Colon (tissue), 2 donors: ENCODE measurements at regions not wholly inside any gene's neighbourhood (a gene's known extent, or its start where the extent isn't known, plus 50 kb on each side); places are given as distances from the start of the nearest gene placed in this dataset.

Experiments used
- FAIRE-seq: peaks from 2 replicates; lab custom pipeline; 2012; peaks lifted over from hg19 to GRCh38; lab: Jason Lieb, UNC
- donor health status: control.
- donor health status: control.

DNA sequence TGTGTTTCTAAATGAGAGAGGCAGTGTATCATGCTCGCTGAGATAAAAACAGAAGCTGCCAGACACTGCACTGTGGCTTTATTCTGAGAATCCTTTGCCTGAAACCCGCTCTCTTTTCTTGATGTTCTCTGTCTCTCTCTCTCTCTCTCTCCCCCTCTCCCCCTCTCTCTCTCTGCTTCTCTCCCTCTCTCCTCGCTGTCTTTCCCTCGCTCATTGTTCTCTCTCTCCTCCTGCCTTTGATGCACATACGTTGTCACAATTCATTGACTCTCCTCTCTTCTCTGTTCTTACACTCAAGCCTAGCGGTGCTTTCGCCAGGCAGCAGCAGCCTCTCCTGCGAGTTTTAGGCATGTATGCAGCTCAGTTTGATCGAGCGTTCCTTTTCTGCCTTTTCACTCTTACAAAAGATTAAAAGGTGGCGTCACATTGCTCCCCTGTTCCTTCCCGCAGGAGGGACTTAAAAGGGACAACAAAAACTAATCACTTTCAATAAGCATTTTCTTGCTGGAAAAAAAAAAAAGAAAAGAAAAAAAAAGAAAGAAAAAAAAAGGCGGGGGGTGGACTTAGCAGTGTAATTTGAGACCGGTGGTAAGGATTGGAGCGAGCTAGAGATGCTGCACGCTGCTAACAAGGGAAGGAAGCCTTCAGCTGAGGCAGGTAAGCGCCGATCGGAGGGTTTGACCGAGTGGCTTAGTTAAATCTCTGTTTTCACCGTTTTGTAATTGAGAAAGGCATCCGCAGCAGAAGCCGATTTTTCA is 717.9 kb upstream of the WWC1 start:
- no peak for FAIRE-seq

DNA sequence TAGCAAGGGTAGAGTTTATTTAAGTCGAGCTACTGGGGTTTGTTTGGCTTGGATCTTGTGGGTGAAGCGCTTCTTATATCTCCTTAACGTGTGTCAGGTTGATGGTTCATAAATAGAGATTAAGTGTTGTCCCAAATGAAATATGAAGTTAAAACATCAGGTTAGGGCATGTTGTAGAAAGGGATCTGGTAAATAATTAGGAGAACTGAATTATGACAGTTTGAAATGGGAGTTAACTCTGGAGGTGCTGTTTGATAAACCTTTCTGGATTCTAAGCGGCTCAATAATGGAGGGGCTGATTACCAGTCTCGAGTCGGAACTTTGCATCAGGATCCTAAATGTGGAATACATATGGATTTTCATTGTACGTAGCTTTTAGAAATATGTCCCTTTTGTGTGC is 717.0 kb upstream of the WWC1 start:
- no peak for FAIRE-seq

DNA sequence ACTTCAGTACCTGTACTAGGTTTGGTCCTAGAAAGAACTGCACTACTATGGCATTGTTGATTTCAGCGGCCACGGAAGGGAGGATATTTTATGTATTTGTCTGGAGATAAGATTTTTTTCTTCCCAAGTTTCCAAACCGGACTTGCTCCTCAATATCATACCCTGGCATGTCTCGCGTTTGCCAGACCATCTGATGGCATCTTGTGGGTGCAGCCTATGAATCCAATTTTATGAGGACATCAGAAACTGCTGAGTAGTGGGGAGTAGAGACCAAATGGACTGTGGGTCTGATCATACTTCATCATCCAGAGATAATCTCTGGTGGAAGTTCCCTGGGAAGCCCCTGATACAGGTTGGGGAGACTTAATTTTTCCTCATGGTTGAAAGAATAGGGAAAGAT is 716.1 kb upstream of the WWC1 start:
- FAIRE-seq = no peak

DNA sequence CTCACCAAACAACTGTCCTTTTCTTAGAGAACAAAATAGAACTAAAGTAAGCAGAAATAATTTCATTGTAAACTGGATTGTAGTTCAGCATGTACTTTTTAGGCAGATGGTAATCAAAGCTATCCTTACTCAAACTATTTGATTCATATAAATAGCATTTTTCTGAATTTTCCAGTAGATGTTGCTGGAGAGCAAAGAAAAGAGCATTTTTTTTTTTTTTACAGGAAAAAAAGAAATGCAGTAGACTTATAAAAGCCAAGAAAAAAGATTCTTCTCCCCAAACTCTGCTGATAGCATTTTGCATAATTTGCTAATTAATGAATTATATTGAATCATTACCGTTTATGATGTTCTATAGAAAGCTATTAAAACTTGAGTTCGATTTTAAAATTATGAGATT is 715.3 kb upstream of the WWC1 start:
- FAIRE-seq = no peak

DNA sequence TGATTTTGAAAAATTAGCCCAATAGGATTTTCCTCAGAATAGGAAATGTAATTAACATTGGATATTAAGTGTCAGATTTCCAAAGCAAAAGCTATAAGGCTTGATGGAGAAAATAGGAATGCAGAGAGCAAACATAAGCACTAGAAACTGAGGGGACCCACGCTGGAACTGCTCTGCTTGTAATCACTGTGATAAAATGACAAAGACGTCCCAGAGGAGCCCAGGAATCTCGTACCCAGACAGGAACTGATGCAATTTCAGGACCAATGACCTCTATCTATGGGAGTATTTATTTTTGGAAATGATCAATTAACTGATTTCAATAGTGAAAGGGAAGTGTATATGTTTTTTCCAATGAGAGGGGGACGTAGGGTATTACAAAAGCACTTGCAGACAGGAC is 714.5 kb upstream of the WWC1 start:
- no peak for FAIRE-seq

DNA sequence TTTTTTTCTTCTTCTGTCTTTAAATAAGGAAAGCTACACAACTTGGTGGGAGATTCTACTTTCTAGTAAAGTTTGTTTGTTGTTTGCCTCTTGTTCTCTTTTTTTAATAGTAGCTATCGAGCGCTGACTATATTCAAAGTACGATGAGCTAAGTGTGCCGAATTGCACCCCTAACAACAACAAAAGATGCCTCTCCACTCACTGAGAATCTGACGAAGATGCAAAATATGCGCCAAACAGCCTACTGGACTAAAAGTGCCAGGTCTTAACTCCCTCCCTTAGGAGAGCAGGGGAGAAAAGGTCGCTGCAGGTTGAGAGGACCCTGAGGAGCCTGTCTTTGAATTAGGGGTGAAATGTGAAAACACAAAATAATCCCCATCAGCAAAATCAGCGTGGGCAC is 713.8 kb upstream of the WWC1 start:
- FAIRE-seq = no peak

DNA sequence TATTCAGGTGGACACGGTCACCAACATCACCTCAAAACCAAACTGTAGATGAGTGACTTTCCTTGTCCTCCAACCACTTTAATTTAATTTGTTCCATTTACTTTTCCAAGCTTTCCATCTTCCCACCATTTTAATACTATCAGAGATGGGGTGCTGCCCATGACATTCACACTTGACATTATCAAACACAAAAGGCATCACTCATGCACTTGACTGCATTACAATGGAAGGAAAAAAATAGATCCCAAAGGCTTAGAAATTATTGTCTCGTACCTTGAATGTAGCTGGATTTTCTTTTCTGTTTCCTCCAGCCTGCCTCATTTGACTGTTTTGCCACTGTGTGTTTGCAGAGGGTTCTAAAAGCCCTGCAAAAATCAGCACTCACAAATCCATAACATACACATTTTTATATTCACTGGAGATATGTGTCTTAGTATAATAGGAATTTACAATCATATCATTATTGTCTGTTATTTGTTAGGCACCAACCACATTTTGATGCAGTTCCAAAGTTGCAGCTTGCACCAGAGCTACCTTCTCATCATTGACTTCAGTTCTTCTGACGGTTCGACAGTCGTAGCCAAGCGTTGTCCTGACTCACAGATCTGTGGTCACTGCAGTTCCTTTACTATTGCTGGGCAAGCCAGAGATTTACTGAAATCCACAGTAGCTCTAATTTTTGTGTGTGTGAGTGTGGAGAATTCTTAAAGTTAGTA is 712.3 kb upstream of the WWC1 start:
- FAIRE-seq = no peak

DNA sequence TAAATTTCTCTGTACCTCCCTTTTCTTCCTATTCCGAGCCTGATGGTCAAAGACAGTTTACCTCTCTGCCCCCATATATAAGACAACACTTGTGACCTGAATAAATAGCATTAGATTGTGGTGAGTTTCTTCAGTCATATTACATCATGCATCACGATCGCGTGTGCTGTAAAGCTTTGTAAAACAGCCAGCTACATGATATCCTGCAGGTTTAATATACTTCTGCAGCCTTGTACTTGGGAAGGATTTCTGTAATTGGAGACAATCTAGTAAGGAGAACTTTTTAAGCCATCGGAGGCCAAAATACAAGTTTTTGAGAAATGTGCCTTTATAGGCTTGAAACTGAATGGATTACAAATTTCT is 711.8 kb upstream of the WWC1 start:
- no peak for FAIRE-seq

DNA sequence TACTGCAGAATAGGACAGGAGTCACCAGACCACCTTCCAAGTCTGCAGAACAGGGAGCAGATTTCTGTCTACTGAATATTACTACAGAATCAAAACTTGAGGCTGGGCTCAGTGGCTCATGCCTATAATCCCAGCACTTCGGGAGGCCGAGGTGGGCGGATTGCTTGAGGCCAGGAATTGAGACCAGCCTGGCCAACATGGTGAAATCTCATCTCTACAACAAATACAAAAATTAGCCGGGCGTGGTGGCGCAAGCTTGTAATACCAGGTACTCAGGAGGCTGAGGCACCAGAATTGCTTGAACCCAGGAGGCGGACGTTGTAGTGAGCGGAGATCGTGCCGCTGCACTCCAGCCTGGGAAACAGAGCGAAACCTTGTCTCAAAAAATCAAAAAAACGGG is 710.8 kb upstream of the WWC1 start:
- no peak for FAIRE-seq

DNA sequence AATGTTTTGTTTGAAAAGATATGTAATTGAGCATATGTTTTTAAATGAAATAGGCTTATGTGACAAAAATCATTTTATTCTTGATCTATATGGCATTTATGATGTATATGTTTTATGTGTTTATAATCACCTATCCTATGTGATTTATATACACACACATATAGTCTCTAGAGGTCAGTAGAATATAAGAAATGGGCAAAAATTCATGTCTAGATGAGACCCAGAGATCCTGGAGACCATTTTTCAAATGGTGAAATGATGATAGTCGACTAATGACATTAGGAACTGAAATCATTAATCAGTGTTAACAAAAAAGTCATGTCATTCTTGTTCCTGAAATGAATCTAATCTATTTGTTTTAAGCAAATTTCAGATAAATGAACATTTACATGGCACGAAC is 709.2 kb upstream of the WWC1 start:
- FAIRE-seq = no peak

DNA sequence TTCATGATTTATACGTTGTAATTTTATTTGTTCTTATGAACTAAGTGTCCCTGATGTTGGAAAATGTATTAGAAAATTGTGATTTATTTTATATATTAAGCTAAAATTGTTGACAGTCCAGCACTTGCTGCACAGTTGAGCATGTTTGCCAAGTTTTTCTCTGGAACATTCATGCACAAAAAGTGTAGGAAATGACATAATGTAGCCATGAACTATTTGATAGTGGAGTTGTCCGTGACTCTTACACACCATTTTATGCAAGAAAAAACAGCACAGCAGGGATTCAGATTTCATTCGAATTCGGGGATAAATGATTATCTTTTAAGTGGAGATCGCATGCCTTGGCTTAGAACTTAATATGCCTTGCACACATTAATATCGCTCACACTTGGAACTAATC is 708.6 kb upstream of the WWC1 start:
- no peak for FAIRE-seq

DNA sequence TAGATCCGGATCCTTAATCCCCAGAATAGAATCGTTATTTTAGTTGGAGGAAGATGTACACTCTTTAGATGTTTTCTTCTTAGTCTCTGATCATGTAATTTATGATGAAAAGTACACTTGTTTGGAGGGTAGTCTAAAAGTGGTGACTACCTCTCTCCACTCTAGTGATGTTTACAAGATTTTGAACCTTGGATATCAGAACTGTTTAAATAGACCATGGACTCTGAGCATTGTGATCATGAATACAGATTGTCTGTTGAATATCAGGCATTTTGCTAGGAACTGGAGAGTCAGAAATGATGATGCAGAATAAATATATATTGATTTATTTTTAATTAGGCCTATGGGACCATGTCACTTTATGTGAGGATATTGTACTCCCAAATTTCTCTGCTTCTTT is 706.3 kb upstream of the WWC1 start:
- FAIRE-seq = no peak

DNA sequence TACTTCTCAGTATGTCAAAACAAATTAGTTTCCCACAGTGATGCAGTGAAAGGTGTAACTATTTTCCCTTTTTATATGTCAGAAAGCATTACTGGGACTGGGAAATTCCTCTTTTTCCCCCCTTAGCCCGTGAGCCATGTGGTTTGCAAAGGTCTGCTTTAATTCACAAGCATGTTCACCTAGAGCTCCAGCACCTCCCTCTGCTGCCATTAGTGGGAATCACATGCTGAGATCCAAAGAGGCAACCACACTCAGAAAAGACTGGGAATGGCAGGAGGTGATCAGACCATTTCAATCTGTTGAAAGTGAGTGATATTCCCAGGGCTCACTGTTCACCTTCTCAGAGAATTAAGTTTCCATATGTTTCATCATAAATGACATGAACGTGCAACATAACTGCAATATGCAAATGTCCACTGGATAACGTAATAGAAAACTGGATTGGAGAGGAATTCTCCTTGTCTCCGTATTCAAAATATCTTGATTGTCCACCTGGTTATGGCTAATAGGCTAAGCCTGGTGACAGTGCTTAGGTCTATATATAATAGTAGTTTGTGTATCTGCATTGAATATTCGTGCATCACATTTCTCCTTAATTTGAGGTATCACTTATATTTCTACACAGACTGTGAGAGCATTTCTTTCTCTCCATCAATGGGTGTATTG is 703.5 kb upstream of the WWC1 start:
- FAIRE-seq = no peak

DNA sequence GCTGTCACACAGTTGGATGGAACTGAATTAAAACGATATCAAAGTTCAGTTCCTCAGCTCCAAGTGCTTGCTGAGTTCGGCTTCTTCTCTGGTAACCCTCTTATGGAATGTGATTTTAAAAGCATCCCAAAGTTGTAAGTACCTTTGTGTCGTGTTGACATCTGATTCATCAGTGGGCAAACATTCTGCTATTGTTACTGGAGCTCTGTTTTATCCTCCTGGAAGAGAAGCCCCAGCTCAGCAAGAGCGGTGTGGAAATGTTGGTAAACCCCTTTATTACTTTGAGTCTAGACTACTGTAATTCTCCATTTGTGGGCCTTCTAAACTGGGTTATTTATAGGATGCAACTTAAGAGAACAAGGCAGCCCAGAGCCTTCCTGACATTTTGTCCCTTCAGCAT is 699.3 kb upstream of the WWC1 start:
- FAIRE-seq = no peak

DNA sequence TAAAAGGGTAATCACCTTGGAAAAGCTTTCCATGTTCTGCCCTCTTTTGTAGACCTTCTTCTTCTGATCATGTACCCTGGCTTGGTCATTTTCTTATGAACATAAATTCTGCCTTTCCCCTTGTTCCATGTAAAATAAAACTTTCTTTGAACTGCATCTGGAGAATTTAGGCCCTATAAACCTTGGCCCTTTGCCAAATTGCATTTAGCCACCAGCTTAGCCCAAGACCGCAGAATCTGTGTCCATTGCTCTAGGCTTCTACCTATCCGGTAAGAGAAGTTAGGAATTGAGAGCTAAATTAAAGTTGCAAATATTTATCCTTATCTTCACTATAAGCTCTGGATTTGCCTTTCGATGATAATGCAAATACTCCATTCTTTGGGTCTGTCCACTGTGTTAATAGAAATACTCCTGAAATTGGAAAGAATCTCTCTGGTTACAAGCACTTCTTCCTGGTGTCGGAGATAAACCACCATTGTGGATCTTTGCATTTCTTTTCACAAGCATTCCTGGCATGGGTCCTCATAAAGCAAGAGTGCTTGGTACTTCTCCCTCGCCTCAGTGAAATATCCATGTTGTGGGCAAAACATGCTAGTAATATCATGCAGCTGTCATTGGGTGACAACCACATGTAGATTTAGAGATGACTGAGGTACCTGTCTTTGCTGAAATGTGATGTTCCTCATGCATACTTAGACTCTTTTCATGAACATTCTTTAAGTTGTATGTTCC is 698.0 kb upstream of the WWC1 start:
- no peak for FAIRE-seq

DNA sequence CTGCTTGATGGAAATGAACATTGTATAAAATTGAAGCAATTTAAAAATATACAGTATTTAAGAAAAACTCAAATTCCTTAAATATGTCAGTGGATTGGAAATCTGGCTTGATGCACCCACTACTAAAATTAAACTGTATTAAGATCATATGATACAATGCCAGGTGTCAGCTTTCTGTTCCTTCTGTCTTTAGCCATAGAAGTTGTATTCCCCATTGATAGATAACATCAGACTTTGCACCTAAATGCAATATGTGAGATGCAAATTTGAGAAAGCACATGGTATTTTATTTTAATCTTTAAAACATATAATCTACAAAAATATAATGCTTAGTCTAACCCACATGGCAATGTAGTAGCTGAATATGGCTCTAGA is 697.4 kb upstream of the WWC1 start:
- FAIRE-seq = no peak

DNA sequence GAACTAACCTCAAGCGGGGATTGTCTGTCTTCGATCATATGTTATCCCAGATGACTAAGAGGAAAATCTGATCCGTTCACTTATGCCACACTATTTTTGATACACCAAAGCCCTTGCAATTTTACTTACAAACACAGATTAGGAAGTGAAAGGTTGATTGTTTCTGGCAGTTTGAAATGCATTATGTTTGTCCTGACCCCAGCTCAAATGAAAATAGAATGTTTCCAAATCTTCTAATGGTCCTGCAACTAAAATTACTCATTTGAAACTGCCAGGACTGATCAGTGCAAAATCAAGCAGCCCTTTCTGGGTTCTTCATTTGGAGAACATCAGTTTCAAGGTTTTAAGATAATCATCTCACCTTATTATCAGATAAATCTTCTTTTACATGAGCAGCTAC is 696.7 kb upstream of the WWC1 start:
- FAIRE-seq = no peak

DNA sequence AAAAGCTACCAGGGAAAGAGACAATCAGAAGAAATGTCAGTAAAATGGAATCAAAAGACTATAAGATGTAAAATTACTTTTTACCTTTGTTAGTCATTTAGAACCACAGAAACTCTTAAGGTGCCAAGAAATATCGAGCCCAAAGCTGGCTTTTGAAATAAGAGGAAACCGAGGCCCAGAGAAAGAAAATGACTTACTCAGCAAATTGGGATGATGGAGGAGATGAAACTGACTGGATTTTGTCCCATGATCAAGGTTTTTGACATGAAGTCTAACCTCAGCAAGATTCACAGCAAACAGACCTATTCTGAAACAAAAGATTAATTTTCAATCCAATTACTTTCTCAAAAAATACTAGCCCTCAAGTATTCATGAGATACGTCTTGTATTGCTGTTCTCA is 696.2 kb upstream of the WWC1 start:
- FAIRE-seq = no peak

DNA sequence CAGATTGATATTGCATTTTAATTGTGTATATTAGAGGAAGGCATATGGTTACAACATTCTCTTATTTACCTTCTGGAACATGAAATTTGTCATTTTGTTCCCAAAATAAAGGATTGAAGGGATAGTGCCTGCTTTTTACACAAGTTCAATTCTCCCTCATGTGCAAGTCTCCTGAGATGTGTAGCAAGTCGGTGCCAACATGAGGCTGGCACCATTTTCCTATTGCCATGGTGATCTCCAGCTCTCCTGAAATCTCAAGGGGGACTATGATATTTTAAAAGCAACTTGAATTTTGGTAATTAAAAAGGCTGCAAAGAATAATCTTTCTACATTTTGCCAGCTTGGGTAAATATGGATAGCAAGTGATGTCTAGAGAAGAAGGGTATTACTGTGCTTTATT is 693.3 kb upstream of the WWC1 start:
- no peak for FAIRE-seq

DNA sequence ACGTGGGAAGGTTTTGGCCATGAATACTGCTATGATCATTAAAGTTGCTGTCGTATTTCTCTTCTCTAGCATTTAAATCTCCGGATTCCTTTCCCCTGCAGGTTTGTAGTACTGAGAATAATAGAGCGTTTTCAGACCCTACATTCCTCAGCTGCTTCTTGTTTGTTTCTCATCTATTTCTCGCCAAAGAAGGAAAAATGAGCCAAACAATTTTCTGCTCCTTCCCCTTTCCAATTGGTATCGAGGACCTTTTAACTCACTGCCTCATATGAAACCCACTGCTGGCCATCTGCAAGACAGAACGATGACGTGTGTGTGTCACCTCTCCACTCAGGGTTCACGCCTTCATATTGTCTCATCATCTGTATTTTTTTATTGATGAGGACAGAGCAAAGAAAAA is 689.4 kb upstream of the WWC1 start:
- no peak for FAIRE-seq

DNA sequence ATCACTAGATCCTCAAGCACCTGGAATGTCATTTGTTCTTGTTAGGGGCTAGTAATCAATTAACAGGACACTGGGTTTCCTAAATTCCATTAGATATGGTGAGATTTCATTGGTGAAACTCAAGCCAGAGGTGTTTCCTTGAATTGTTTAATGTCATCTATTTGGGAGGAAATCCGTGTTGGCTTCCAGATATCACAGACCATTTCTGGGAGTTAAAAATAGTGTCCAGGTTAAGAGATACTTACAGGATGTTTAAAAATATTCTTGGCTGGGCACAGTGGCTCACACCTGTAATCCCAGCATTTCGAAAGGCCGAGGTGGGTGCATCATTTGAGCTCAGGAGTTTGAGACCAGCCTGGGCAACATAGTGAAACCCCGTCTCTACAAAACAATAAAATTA is 688.3 kb upstream of the WWC1 start:
- FAIRE-seq = no peak

DNA sequence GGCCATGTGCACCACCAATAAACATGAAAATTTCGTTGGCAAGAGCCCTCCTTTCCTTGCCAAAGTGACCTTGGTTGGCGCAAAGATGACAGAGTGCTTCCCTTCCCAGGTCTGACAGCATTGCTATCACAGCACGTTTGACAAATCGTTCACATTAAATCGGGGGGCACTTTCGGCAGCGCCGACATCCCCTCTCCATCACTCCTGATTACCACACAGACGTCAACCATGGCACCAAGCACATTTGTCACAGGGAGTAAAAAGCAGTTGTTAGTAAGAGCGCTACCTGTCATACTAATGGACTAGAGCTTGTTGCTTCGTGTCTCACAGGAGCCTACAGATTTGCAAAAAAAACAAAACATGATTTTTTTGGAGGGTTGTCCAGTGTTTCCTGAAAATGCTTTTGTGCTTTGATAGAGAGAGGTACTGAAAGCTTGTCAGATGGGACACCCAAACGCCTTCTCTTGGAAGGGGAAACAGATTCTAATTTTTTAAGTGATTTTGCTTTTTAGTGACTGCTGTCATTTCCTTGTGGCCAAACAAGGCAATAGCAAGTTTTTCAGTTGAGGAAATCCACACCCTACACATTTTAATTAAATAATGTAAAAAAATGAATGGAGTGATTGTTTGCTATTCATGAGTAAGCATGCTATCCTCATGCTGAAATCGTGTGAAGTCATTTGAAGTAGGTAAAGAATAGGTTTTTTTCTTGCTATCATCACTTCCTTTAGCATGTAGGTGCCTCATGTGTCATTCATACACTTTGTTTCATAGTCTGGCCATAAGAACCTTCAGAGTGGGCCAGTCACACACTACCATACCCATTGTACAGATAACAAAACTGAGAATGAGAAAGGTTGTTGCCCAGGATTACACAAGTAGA is 682.8 kb upstream of the WWC1 start:
- FAIRE-seq = no peak
